Muscle layer of duodenum (tissue), 2 donors: ENCODE measurements at regions not wholly inside any gene's neighbourhood (a gene's known extent, or its start where the extent isn't known, plus 50 kb on each side); places are given as distances from the start of the nearest gene placed in this dataset.

ENCODE experiments used
- H3K27ac ChIP-seq: one replicate; pipeline ENCODE4 v1.7.0; 2013; ENCODE audit warnings: mild to moderate bottlenecking, low read length
- H3K27me3 ChIP-seq: one replicate; pipeline ENCODE4 v1.7.0; 2013; ENCODE audit warnings: low read depth, mild to moderate bottlenecking, control low read depth, low read length
- H3K36me3 ChIP-seq, 2 donors: one replicate each; pipeline ENCODE4 v1.7.0; 2013; ENCODE audit warnings: low read length in 2 of 2, control low read depth in 1 of 2, mild to moderate bottlenecking in 1 of 2; ENCODE audit not compliant: insufficient read depth in 2 of 2, control insufficient read depth in 1 of 2
- H3K4me1 ChIP-seq, 2 donors: one replicate each; pipeline ENCODE4 v1.7.0; 2013; ENCODE audit warnings: low read length in 2 of 2, mild to moderate bottlenecking in 2 of 2, control low read depth in 1 of 2, moderate library complexity in 1 of 2; ENCODE audit not compliant: insufficient read depth in 2 of 2, control insufficient read depth in 1 of 2
- H3K4me3 ChIP-seq, 2 donors: one replicate each; pipeline ENCODE4 v1.7.0; 2013; ENCODE audit warnings: low read length in 2 of 2, low read depth in 1 of 2, mild to moderate bottlenecking in 1 of 2
- H3K9me3 ChIP-seq, 2 donors: one replicate each; pipeline ENCODE4 v1.7.0; 2013; ENCODE audit warnings: low read length in 2 of 2, control low read depth in 1 of 2, mild to moderate bottlenecking in 1 of 2; ENCODE audit not compliant: control insufficient read depth in 1 of 2
- donor health status: healthy.

DNA sequence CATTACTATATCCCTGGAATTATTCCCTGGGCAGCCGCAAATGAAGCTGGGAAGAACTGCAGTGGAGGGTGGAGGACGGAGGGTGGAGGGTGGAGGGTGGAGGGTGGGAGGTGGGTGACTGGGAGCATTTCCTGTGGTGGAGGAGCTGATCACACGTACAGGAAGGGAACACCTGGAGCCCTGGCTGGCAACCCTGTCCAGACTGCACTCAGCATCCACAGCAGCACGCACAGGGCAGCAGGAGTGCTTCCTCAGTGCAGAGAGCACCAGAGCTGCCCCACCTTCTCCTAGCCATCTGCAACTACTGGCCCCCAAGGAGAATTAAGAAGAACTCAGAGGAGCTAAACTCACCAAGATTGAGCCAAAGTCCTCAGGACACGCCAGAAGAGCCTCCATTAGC, 249.9 kb downstream of the EIPR1 start:
- Histone ChIP-seq H3K27me3 (no peaks in the 10 kb centered on the region), H3K9me3 (no peaks in the 10 kb centered on the region), H3K4me1 (no peaks in the 10 kb centered on the region), H3K4me3 (no peak overlapping the region), H3K27ac (no peak overlapping the region), H3K36me3 (no peaks in the 10 kb centered on the region)

- H3K9me3 ChIP-seq, result no peaks in the 10 kb centered on the region
- no peaks in the 10 kb centered on the region for H3K36me3 ChIP-seq
- no peak overlapping the region for H3K27ac ChIP-seq
- H3K27me3 ChIP-seq, result no peaks in the 10 kb centered on the region
- no peaks in the 10 kb centered on the region for H3K4me1 ChIP-seq
- H3K4me3 ChIP-seq, result no peak overlapping the region
These were observed 250.6 kb downstream of the EIPR1 start for GRCh38 chr2:3126911-3127621.

DNA sequence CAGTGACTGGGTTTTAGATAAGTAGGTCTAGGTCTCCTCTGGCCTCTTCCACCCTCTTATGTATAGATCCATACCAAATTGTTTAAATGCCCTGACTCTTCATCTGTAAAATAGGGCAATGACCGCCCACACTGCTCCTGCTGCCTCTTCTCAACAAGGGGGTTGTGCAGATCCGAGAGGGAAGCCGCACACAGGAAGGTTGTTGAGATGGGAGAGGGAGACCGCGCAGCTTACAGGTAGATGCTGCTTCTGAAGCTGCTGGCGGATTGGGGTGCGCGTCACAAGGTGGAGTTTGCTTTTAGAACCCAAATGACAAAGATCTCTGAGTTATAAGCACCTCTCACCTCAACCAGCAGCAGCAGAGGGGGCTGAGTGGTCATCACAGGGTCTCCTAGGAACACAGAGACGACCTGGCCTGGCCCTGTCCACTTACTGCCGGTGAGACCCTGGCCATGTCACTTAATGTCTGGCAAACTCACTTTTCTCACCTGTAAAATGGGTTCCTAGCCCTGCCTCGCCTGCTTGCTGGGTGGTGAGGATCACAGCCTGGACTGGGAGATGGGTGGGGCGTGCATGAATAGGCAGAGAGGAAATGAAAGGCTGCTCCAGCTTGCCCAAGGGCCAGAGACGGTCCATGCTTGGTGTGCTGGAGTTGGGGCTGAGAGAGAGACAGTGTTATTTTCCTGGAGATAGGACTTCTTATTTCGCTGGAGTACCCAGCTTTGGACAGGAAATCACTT, 251.3 kb downstream of the EIPR1 start:
- no peaks in the 10 kb centered on the region for H3K9me3 ChIP-seq
- H3K4me3 ChIP-seq, result no peak overlapping the region
- H3K27ac ChIP-seq, result no peak overlapping the region
- H3K27me3 ChIP-seq, result no peaks in the 10 kb centered on the region
- no peaks in the 10 kb centered on the region for H3K4me1 ChIP-seq
- no peaks in the 10 kb centered on the region for H3K36me3 ChIP-seq

GRCh38 chr2:3125761-3126130, 251.9 kb downstream of the EIPR1 start:
- Histone ChIP-seq H3K4me1 (no peaks in the 10 kb centered on the region), H3K36me3 (no peaks in the 10 kb centered on the region), H3K27ac (no peak overlapping the region), H3K9me3 (no peaks in the 10 kb centered on the region), H3K27me3 (no peaks in the 10 kb centered on the region), H3K4me3 (no peak overlapping the region)

DNA sequence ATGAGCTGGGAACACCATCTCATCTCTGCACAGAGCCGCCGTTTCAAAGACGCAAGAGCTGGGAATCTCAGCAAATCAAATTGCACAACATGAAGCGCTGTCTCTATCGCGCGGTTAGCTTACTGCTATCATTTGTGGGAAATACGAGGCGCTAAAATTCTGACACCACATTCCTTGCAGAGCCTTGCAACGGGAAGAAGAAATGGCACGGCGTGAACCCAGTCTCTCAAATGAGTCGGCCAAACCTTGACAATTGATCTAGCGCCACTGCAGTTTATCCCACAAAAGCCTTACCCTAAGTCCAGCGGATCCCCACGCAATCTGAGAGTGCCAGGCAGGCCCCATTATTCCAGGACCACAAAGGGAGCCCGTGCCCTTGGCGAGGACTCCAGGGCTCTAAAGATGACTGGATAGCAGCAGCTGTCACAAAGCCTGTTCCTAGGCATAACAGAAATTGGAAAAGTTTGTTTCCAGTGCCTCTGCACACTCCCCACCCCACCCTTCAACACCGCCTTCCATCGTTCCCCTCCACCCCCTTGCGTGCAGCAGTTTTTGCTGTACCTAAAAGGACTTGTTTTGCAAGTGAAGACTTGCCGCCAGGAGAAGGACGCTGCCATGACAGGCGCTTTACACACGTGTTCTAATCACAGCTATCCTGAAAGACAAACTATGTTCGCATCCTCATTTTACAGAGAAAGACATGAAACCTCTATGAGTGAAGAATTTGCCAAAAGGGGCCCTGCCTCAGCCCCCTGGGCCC, 252.4 kb downstream of the EIPR1 start:
- H3K9me3 ChIP-seq, result peaks cover 0 to 1% of the 10 kb centered on the region in 2 donors
- no peaks in the 10 kb centered on the region for H3K36me3 ChIP-seq
- no peak overlapping the region for H3K27ac ChIP-seq
- H3K27me3 ChIP-seq, result no peaks in the 10 kb centered on the region
- H3K4me3 ChIP-seq, result no peak overlapping the region
- no peaks in the 10 kb centered on the region for H3K4me1 ChIP-seq

- Histone ChIP-seq H3K4me1 (no peaks in the 10 kb centered on the region), H3K27ac (no peak overlapping the region), H3K9me3 (peaks cover 0 to 3% of the 10 kb centered on the region in 2 donors), H3K27me3 (no peaks in the 10 kb centered on the region), H3K4me3 (no peak overlapping the region), H3K36me3 (no peaks in the 10 kb centered on the region)
These were observed 255.1 kb downstream of the EIPR1 start for GRCh38 chr2:3122525-3122924.

GRCh38 chr2:3121601-3122000, 256.0 kb downstream of the EIPR1 start:
- Histone ChIP-seq H3K27ac (no peak overlapping the region), H3K9me3 (peaks cover 0 to 3% of the 10 kb centered on the region in 2 donors), H3K27me3 (no peaks in the 10 kb centered on the region), H3K36me3 (no peaks in the 10 kb centered on the region), H3K4me3 (no peak overlapping the region), H3K4me1 (no peaks in the 10 kb centered on the region)

DNA sequence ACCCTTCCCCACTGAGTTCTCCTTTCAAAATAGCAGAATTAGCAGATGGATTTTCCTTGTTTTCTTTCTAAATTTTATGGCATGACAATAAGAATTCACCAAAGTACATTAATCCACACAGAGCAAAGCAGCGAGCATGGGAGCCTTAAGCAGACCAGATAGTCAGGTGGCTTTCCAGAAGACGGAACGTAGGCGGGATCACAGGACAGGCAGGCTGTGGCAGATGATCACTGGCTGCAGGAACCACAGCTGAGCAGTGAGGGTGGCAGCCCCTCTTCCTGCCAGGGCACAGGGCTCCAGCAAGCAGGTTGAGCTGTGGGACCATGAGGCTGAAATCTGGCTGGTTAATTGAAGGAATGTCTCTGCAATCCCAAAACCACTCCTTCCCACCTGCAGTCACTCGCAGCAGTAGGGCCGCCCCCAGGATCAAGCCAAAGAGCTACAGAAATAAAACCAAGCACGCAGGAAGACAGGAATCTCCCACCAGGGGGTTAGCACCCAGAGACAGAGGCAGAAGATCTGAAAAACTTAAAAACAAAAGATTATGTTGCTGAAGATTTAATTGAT, 259.9 kb downstream of the EIPR1 start:
- H3K4me3 ChIP-seq, result no peak overlapping the region
- H3K27me3 ChIP-seq, result no peaks in the 10 kb centered on the region
- H3K27ac ChIP-seq, result no peak overlapping the region
- peaks cover 0 to 3% of the 10 kb centered on the region in 2 donors for H3K9me3 ChIP-seq
- no peaks in the 10 kb centered on the region for H3K36me3 ChIP-seq
- no peaks in the 10 kb centered on the region for H3K4me1 ChIP-seq

DNA sequence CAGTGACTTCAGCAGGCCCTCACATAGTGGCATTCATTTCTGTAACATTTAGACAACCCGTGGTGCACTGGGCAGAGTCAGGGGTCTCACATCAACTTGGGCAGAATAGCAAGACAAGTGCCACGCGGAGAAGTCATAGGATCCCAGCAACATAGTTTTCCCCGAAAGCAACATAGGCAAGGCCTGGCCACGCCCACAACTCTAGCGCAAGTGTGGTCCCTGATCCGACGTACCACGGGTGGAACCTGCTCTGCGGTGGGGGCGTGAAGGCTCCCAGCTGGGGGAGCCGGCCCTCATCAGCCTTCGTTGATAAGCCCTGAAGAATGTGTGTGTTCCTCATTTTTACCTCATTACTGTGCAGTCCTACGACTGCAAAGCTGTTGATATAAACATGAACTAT, 261.2 kb downstream of the EIPR1 start:
- no peaks in the 10 kb centered on the region for H3K27me3 ChIP-seq
- peaks cover 0 to 3% of the 10 kb centered on the region in 2 donors for H3K9me3 ChIP-seq
- H3K4me3 ChIP-seq, result no peak overlapping the region
- no peaks in the 10 kb centered on the region for H3K36me3 ChIP-seq
- no peaks in the 10 kb centered on the region for H3K4me1 ChIP-seq
- H3K27ac ChIP-seq, result no peak overlapping the region

GRCh38 chr2:3115301-3116042, 262.1 kb downstream of the EIPR1 start:
- H3K9me3 ChIP-seq, result peaks cover 0 to 3% of the 10 kb centered on the region in 2 donors
- H3K4me1 ChIP-seq, result no peaks in the 10 kb centered on the region
- no peaks in the 10 kb centered on the region for H3K27me3 ChIP-seq
- H3K4me3 ChIP-seq, result no peak overlapping the region
- no peak overlapping the region for H3K27ac ChIP-seq
- H3K36me3 ChIP-seq, result no peaks in the 10 kb centered on the region
